ENCODE measurements at regions not wholly inside any gene's neighbourhood (a gene's known extent, or its start where the extent isn't known, plus 50 kb on each side); places are given as distances from the start of the nearest gene placed in this dataset.

DNA sequence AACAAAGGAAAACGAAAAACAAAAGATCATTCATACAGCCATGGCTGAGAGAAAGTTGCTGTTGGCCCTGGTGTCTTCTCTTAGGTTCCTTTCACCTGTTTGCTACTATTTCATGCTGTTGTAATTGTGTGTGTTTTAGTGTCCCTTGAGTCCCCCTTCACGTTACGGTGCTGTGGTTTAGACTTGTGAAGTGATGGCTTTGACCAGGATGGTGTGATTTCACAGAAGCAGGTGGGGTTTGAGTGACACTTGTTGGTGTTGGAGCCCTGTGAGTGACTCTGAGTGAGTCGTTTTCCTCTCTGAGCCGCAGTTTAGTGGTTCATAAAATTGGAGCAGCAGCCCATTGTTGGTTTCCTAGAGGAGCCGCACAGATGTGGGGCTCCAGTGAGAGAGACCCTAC, 635.4 kb downstream of the VRK1 start:
- no peak for DNase-seq (ENCODE audit: low read depth in 2 of 2)

DNA sequence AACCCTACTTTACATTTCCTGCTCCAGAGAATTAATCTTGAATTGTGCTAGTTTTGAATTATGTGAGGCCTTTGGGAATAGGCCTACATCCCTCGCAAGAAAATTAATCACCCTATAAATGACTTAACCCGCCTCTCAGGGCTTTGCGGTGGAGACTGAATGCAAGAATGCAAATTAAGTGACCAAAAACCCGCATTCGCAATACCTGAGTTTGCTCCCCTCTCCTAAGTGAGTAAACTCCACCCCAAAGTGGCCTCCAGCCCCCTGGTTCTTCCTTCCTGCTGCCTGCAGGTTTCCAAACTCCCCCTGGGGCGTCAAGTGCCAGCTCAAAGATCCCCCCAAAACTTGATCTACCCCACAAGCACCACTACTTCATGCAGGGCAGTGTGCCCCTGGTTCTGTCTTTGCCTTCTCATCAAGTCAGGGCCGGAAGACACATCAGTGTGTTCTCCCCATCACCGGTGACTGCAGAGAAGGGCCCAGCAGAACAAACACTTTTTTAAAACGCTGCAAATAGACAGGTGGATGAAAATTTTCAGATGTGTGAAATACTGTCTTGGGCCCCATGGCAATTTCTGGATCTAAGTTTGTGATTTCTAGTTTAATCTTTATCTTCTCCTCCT, 644.7 kb downstream of the VRK1 start:
- no peak for DNase-seq (ENCODE audit: low read depth in 2 of 2)

DNA sequence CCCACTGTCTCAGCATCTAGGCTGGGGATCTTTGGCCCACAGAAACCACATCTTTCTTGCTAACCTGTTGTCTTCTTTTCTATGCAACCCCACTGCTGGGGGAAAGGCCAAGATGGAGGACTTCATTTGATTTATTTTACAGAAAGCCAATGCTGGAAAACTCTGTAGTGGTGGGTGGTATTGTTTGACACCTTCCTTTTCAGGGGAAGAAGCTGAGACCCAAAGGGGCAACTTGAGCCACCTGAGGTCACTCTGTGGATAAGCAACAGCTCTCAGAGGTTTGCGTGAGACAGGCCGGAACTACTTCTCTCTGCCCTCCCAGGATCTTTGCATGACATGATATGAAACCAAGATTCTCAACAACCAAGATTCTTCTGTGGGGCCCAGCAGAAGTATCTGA, 645.2 kb downstream of the VRK1 start:
- no peak for DNase-seq (ENCODE audit: low read depth in 2 of 2)

GRCh38 chr14:97443412-97443811, 646.2 kb downstream of the VRK1 start:
- no peak for DNase-seq (ENCODE audit: low read depth in 2 of 2)

GRCh38 chr14:97444248-97444647, 647.1 kb downstream of the VRK1 start:
- no peak for DNase-seq (ENCODE audit: low read depth in 2 of 2)

DNA sequence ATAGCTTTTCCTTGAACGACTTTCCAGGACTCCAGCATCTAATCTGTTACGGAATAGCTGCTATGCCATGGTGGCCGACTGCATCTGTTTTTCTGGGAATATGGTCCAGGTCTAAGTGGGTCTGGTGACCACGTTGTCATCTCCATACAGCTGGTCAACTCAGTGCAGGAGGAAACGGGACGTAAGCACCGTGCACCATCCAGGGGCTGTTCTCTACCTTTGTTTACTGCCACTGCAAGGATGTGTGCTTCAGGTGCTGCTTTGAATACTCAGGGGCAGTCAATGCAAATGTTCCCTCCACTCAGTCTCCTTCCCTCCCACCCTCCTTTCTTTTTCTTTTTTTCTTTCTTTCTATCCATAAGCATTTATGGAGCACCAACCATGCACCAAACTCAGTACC, 648.2 kb downstream of the VRK1 start:
- no peak for DNase-seq (ENCODE audit: low read depth in 2 of 2)

DNA sequence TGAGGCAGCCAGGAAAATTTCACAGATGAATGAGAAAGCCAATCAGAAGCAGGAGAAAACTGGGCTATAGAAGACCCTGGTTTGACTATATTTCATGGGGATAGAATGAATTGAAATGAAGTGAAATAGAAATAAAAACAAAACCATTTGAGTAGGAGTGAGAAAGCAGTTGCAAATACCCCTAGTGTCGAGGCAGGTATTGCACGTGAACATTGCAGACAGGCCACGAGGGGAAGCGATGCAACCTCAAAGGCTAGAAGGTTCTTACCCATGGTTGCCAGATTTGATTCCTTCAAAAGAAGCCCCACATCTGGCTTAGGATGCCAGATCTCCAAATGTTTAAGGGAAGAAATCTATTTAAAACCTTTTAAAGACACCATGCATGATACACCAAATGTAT, 648.9 kb downstream of the VRK1 start:
- DNase-seq (ENCODE audit: low read depth in 2 of 2): no peak

- no peak for DNase-seq (ENCODE audit: low read depth in 2 of 2)
Measured at GRCh38 chr14:97452314-97452713, 655.1 kb downstream of the VRK1 start.

GRCh38 chr14:97453991-97454390, 656.8 kb downstream of the VRK1 start:
- DNase-seq (ENCODE audit: low read depth in 2 of 2): no peak

DNA sequence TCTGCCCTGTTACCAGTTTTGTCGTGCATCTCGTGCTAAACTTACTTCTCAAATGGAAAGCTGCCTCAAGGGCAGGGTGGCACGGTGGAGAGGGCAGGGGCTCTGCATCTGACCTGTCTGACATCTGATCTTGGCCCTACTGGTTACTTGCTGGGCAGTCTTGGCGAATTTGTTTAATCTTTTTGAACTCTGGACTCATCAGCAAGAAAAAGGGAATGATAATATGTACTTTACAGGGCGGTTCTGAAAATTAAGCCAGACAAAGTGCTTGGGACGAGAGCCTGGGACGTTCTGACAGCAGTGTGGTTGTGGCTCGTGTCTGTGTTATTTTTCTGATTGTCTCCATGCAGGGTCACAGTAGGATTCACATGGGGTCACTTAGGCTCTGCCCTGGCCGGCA, 659.3 kb downstream of the VRK1 start:
- no peak for DNase-seq (ENCODE audit: low read depth in 2 of 2)

DNA sequence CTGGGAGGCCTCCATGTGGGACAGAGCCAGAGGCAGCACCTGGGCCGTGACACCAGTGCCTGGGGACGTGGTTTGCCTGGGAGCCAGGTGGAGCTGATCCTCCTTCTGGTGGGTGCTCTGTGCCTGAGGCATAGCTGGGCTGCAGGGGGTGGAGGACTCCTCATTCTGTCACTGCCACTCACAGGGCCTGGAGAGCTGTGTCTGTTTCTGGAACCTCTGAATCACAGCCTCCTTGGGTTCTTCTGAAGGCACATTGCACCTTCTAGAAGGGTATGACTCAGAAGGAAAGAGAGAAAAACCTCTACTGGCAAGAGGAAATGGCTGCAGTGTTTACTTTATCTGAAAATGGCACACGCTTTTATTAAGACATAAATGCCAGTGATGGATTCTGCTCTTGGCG, 659.8 kb downstream of the VRK1 start:
- peak; percentile 50 to 66 for DNase-seq (ENCODE audit: low read depth in 2 of 2)

- no peak for DNase-seq (ENCODE audit: low read depth in 2 of 2)
Measured at GRCh38 chr14:97457575-97458085, 660.4 kb downstream of the VRK1 start.

GRCh38 chr14:97458255-97458654, 661.1 kb downstream of the VRK1 start:
- no peak for DNase-seq (ENCODE audit: low read depth in 2 of 2)

GRCh38 chr14:97458661-97459579, 661.7 kb downstream of the VRK1 start:
- DNase-seq (ENCODE audit: low read depth in 2 of 2): peak; percentile 66 to 69

- no peak for DNase-seq (ENCODE audit: low read depth in 2 of 2)
Measured at GRCh38 chr14:97462081-97462480, 664.9 kb downstream of the VRK1 start.

DNA sequence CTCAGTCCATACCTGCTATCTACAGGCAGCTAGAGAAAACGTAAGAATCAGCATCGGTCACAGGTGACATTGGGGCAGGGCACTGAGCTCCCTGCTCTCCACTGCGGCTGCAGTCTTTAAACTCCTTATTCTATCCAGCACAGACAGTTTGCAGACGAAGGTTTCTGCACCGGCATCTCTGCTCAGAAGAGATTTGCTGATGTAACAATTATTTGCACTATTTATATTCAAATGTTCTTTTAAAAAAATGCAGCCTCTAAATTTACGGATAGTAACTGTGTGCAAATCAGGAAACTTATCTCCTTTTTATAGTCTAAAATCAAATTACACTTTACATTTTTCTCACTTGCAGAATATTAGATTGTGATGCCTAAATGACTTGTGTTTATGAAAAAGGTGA, 671.0 kb downstream of the VRK1 start:
- no peak for DNase-seq (ENCODE audit: low read depth in 2 of 2)

- no peak for DNase-seq (ENCODE audit: low read depth in 2 of 2)
Measured at GRCh38 chr14:97477353-97477752, 680.2 kb downstream of the VRK1 start.

DNA sequence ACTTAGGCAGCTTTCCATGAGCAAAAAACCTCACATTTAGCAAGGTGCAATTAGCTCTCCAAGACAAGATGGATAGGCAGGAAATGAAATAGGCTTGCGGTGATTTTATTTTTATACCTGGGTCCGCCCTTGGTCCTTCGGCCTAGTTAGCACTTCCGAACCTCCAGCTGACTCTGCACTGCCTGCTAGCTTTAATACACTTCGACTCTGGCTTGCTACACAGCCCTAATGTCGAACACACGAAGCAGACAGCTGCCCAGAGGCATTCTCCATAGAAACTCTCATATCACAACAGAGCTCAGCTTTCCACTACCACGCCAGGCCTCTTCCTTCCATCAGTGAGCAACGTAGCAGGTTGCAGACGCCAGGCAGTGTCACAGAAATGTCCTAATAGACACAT, 688.0 kb downstream of the VRK1 start:
- DNase-seq (ENCODE audit: low read depth in 2 of 2): no peak

DNA sequence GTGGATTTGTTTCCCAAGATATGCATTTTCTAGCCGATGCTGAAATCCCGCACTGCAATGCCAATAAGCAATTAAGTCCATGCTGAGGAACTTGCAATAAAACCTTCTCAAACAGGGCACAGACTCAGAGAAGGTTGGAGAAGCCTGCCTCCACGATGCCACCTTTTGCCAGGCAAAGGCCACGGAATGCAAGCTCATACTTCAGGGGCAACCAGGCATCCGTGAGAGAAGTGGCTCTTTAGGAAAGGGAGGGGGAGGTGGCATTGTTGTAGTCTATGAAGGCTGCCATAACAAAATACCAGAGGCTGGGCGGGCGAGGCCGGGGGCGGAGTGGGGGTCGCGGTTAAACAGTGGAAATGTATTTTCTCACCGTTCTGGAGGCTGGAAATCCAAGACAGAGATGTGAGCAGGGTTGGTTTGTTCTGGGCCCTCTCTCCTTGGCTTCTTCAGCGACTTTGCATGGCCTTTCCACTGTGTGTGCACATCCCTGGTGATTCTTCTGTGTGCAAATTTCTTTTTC, 689.5 kb downstream of the VRK1 start:
- no peak for DNase-seq (ENCODE audit: low read depth in 2 of 2)

DNA sequence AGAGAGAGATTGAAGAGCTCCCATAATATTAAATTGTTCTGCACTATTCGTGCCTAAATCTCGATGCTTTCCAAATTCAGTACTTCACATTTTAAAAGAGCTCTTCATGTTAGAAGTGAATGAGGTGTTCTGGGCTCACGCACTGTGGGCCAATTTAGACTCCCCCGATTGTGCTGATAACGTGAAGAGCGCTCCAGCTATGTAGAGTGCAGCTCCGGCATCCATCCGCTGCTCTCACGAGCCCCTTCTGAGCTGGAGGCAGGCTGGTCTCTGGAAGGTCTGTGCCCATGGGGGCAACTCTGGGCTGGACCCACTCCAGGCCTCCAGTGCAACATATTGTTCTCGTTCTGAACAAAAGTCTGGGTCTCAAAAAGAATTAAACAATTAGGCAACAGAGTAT, 692.6 kb downstream of the VRK1 start:
- no peak for DNase-seq (ENCODE audit: low read depth in 2 of 2)

DNA sequence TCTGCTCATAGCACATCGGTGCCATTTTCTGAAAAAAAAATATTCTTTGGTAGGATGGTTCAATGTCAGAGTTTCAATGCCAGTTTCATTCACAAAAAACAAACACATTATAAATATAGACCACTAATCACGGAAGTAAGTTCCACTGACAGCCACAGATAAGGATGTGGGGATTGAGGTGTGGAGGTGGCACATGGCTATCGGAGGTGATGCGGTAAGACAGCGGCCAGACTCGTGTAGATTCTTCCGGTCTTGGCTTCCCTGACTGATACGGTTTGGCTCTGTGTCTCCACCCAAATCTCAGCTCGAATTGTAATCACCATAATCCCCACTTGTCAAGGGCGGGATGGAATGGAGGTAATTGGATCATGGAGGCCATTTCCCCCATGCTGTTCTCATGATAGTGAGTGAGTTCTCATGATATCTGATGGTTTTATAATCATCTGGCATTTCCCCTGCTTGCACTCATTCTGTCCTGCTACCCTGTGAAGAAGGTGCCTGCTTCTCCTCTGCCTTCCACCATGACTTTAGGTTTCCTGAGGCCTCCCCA, 693.4 kb downstream of the VRK1 start:
- no peak for DNase-seq (ENCODE audit: low read depth in 2 of 2)

- no peak for DNase-seq (ENCODE audit: low read depth in 2 of 2)
Measured at GRCh38 chr14:97491697-97492096, 694.5 kb downstream of the VRK1 start.

Data from activated CD4-positive, alpha-beta T cell treated with anti-CD3 and anti-CD28 coated beads for 24 hours (primary cell).